ENCODE measurements at regions not wholly inside any gene's neighbourhood (a gene's known extent, or its start where the extent isn't known, plus 50 kb on each side); places are given as distances from the start of the nearest gene placed in this dataset.

- TF ChIP-seq, protein P1, sequence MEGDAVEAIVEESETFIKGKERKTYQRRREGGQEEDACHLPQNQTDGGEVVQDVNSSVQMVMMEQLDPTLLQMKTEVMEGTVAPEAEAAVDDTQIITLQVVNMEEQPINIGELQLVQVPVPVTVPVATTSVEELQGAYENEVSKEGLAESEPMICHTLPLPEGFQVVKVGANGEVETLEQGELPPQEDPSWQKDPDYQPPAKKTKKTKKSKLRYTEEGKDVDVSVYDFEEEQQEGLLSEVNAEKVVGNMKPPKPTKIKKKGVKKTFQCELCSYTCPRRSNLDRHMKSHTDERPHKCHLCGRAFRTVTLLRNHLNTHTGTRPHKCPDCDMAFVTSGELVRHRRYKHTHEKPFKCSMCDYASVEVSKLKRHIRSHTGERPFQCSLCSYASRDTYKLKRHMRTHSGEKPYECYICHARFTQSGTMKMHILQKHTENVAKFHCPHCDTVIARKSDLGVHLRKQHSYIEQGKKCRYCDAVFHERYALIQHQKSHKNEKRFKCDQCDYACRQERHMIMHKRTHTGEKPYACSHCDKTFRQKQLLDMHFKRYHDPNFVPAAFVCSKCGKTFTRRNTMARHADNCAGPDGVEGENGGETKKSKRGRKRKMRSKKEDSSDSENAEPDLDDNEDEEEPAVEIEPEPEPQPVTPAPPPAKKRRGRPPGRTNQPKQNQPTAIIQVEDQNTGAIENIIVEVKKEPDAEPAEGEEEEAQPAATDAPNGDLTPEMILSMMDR (IDR thresholded peaks at IDR 0.05), result no peak
- no peak for TF ChIP-seq POLR2A (IDR thresholded peaks at IDR 0.05)
Observed at GRCh38 chr6:144840619-144841018, 555.5 kb downstream of the UTRN start.

All from Peyer's patch (tissue), 4 donors.